ENCODE measurements at regions not wholly inside any gene's neighbourhood (a gene's known extent, or its start where the extent isn't known, plus 50 kb on each side); places are given as distances from the start of the nearest gene placed in this dataset.
"Not testable (repeated sequence)": the region's sequence is repeated elsewhere in the genome, so short reads cannot be mapped to it uniquely, and the experiment has no call there.

- Histone ChIP-seq H2AFZ (ENCODE audit: low read depth, low read length) (no peak overlapping the region), H4K20me1 (ENCODE audit: insufficient read depth, low read length) (no peaks in the 10 kb centered on the region), H3K4me2 (ENCODE audit: low read length) (no peak overlapping the region), H3K9me3 (ENCODE audit: insufficient read depth, low read depth, low read length) (peaks cover under 1% of the 10 kb centered on the region), H3K79me2 (ENCODE audit: insufficient read depth, low read length) (no peaks in the 10 kb centered on the region), H3K9ac (ENCODE audit: low read length) (no peak overlapping the region), H3K4me1 (ENCODE audit: insufficient read depth, low read length) (no peaks in the 10 kb centered on the region), H3K36me3 (ENCODE audit: insufficient read depth, low read length) (peaks cover 2% of the 10 kb centered on the region), H3K27me3 (ENCODE audit: insufficient read depth, low read length) (no peaks in the 10 kb centered on the region), H3K4me3 (ENCODE audit: insufficient read depth, low read depth, low read length) (no peak overlapping the region), H3K27ac (ENCODE audit: low read depth, low read length) (no peak overlapping the region)
- peaks cover 5% of the 10 kb centered on the region for H3K9me3 Mint-ChIP-seq (ENCODE audit: unreplicated experiment)
- H3K36me3 Mint-ChIP-seq (ENCODE audit: low read depth, unreplicated experiment), result peaks cover 6% of the 10 kb centered on the region
- DNase-seq (ENCODE audit: low read depth) (no peak), FAIRE-seq (no peak)
- H3K4me3 Mint-ChIP-seq (ENCODE audit: unreplicated experiment), result no peak overlapping the region
- H3K4me1 Mint-ChIP-seq (ENCODE audit: low read depth, unreplicated experiment), result no peaks in the 10 kb centered on the region
- no peaks in the 10 kb centered on the region for H3K27me3 Mint-ChIP-seq (ENCODE audit: low read depth, unreplicated experiment)
- no peak overlapping the region for H3K27ac Mint-ChIP-seq (ENCODE audit: unreplicated experiment)
- TF ChIP-seq CTCF (IDR thresholded peaks at IDR 0.05; ENCODE audit: insufficient read depth, low read depth, low read length) (no peak), EZH2 (IDR thresholded peaks at IDR 0.05; ENCODE audit: insufficient read depth, low read length) (no peak)
Observed at GRCh38 chr1:184818646-184819045, 64.0 kb upstream of the EDEM3 start.

- not testable (repeated sequence) for H3K27ac ChIP-seq (ENCODE audit: low read depth, low read length); H3K36me3 Mint-ChIP-seq (ENCODE audit: low read depth, unreplicated experiment); H3K4me2 ChIP-seq (ENCODE audit: low read length); H3K36me3 ChIP-seq (ENCODE audit: insufficient read depth, low read length); DNase-seq (ENCODE audit: low read depth); H3K79me2 ChIP-seq (ENCODE audit: insufficient read depth, low read length); H3K4me3 ChIP-seq (ENCODE audit: insufficient read depth, low read depth, low read length); H3K9me3 Mint-ChIP-seq (ENCODE audit: unreplicated experiment); H3K27me3 Mint-ChIP-seq (ENCODE audit: low read depth, unreplicated experiment); H3K27me3 ChIP-seq (ENCODE audit: insufficient read depth, low read length); H4K20me1 ChIP-seq (ENCODE audit: insufficient read depth, low read length); H2AFZ ChIP-seq (ENCODE audit: low read depth, low read length); FAIRE-seq; H3K9me3 ChIP-seq (ENCODE audit: insufficient read depth, low read depth, low read length); H3K27ac Mint-ChIP-seq (ENCODE audit: unreplicated experiment); H3K4me1 Mint-ChIP-seq (ENCODE audit: low read depth, unreplicated experiment); H3K4me3 Mint-ChIP-seq (ENCODE audit: unreplicated experiment); H3K4me1 ChIP-seq (ENCODE audit: insufficient read depth, low read length); H3K9ac ChIP-seq (ENCODE audit: low read length)
Observed at GRCh38 chr1:184817003-184817402, 62.3 kb upstream of the EDEM3 start.

GRCh38 chr1:184813528-184814089 is 59.0 kb upstream of the EDEM3 start:
- H3K4me1 Mint-ChIP-seq (ENCODE audit: low read depth, unreplicated experiment), result no peaks in the 10 kb centered on the region
- DNase-seq (ENCODE audit: low read depth) (no peak), FAIRE-seq (no peak)
- no peaks in the 10 kb centered on the region for H3K36me3 Mint-ChIP-seq (ENCODE audit: low read depth, unreplicated experiment)
- Histone ChIP-seq H2AFZ (ENCODE audit: low read depth, low read length) (no peak overlapping the region), H3K79me2 (ENCODE audit: insufficient read depth, low read length) (no peaks in the 10 kb centered on the region), H3K9ac (ENCODE audit: low read length) (no peak overlapping the region), H3K4me1 (ENCODE audit: insufficient read depth, low read length) (no peaks in the 10 kb centered on the region), H3K27ac (ENCODE audit: low read depth, low read length) (no peak overlapping the region), H3K4me2 (ENCODE audit: low read length) (no peak overlapping the region), H3K9me3 (ENCODE audit: insufficient read depth, low read depth, low read length) (peaks cover 3% of the 10 kb centered on the region), H4K20me1 (ENCODE audit: insufficient read depth, low read length) (no peaks in the 10 kb centered on the region), H3K36me3 (ENCODE audit: insufficient read depth, low read length) (no peaks in the 10 kb centered on the region), H3K4me3 (ENCODE audit: insufficient read depth, low read depth, low read length) (no peak overlapping the region), H3K27me3 (ENCODE audit: insufficient read depth, low read length) (no peaks in the 10 kb centered on the region)
- no peak overlapping the region for H3K27ac Mint-ChIP-seq (ENCODE audit: unreplicated experiment)
- H3K27me3 Mint-ChIP-seq (ENCODE audit: low read depth, unreplicated experiment), result no peaks in the 10 kb centered on the region
- TF ChIP-seq EZH2 (IDR thresholded peaks at IDR 0.05; ENCODE audit: insufficient read depth, low read length) (no peak), CTCF (IDR thresholded peaks at IDR 0.05; ENCODE audit: insufficient read depth, low read depth, low read length) (no peak)
- peaks cover 5% of the 10 kb centered on the region for H3K9me3 Mint-ChIP-seq (ENCODE audit: unreplicated experiment)
- no peak overlapping the region for H3K4me3 Mint-ChIP-seq (ENCODE audit: unreplicated experiment)

Measured in astrocyte (in vitro differentiated cells and primary cell).